Right lobe of liver (tissue), 4 donors: ENCODE measurements at regions not wholly inside any gene's neighbourhood (a gene's known extent, or its start where the extent isn't known, plus 50 kb on each side); places are given as distances from the start of the nearest gene placed in this dataset.

Source experiments
- POLR2A ChIP-seq: fragments of 450-650 bp; IDR thresholded peaks from one replicate; pipeline ENCODE4 v1.6.1; 2017; ENCODE audit warnings: antibody characterized with exemption, mild to moderate bottlenecking
- TF ChIP-seq, protein P1 (sequence below), 4 donors: fragments of 200-600 bp in 3 of 4; fragments of 450-650 bp in 1 of 4; IDR thresholded peaks; one replicate each; pipeline versions ENCODE4 v1.5.1 to v1.8.0; 2016 to 2022; ENCODE audit warnings: antibody characterized with exemption in 4 of 4, mild to moderate bottlenecking in 2 of 4
- donor health status: DM: no; HTN: no; CAD: no.
- donor health status: DM: no; HTN: no; CAD: no.
- donor health status: DM: no; HTN: yes; CAD: no.

DNA sequence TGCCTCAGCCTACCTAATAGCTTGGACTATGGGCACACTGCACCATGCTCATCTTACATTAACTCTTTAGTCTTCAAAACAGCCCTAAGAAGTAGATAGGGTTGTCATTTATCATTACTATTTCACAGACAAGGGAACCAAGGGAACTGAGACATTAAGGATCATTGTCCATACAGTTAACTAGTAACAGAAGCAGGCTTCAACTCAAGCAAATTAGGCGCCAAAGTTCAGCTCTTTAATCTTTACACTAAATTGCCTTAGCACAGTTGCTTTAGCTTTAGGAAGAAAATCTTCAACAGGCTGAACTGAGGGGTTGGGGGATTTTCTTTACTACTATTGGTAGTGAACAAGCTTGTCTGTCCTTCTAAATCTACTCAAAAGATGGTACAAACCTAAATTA lies 68.8 kb upstream of the CAND1 start:
- no peak for TF ChIP-seq POLR2A
- TF ChIP-seq, protein P1, sequence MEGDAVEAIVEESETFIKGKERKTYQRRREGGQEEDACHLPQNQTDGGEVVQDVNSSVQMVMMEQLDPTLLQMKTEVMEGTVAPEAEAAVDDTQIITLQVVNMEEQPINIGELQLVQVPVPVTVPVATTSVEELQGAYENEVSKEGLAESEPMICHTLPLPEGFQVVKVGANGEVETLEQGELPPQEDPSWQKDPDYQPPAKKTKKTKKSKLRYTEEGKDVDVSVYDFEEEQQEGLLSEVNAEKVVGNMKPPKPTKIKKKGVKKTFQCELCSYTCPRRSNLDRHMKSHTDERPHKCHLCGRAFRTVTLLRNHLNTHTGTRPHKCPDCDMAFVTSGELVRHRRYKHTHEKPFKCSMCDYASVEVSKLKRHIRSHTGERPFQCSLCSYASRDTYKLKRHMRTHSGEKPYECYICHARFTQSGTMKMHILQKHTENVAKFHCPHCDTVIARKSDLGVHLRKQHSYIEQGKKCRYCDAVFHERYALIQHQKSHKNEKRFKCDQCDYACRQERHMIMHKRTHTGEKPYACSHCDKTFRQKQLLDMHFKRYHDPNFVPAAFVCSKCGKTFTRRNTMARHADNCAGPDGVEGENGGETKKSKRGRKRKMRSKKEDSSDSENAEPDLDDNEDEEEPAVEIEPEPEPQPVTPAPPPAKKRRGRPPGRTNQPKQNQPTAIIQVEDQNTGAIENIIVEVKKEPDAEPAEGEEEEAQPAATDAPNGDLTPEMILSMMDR (IDR thresholded peaks at IDR 0.05): no peak
